ENCODE measurements at regions not wholly inside any gene's neighbourhood (a gene's known extent, or its start where the extent isn't known, plus 50 kb on each side); places are given as distances from the start of the nearest gene placed in this dataset.

DNA sequence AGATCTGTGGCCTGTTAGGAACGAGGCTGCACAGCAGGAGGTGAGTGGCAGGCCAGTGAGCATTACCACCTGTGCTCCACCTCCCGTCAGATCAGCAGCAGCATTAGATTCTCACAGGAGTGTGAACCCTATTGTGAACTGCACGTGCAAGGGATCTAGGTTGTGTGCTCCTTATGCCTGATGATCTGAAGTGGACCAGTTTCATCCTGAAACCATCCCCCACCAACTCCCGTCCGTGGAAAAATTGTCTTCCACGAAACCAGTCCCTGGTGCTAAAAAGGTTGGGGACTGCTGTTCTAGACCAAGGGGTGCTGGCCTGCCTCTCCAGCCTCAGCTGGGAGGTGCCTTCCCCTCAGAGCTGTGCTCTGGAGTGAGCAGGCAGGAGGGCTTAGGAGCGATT is 61.4 kb downstream of the RPLP1 start:
- TF ChIP-seq, protein P1, sequence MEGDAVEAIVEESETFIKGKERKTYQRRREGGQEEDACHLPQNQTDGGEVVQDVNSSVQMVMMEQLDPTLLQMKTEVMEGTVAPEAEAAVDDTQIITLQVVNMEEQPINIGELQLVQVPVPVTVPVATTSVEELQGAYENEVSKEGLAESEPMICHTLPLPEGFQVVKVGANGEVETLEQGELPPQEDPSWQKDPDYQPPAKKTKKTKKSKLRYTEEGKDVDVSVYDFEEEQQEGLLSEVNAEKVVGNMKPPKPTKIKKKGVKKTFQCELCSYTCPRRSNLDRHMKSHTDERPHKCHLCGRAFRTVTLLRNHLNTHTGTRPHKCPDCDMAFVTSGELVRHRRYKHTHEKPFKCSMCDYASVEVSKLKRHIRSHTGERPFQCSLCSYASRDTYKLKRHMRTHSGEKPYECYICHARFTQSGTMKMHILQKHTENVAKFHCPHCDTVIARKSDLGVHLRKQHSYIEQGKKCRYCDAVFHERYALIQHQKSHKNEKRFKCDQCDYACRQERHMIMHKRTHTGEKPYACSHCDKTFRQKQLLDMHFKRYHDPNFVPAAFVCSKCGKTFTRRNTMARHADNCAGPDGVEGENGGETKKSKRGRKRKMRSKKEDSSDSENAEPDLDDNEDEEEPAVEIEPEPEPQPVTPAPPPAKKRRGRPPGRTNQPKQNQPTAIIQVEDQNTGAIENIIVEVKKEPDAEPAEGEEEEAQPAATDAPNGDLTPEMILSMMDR (conservative IDR thresholded peaks at IDR 0.05; ENCODE audit: low read length), result no peak
- no peak for TF ChIP-seq EZH2phosphoT487 (IDR thresholded peaks at IDR 0.05; ENCODE audit: borderline replicate concordance, low read depth, low read length)
